GM19468 (cell line): ENCODE measurements at regions not wholly inside any gene's neighbourhood (a gene's known extent, or its start where the extent isn't known, plus 50 kb on each side); places are given as distances from the start of the nearest gene placed in this dataset.

Experiments
- ATAC-seq: cut with Tn5 transposase; IDR thresholded peaks from one replicate; pipeline ENCODE4 v1.9.1; 2021; ENCODE audit warnings: mild to moderate bottlenecking, moderate library complexity, moderate number of reproducible peaks; ENCODE audit not compliant: unreplicated experiment; ENCODE audit errors: extremely low read depth

DNA sequence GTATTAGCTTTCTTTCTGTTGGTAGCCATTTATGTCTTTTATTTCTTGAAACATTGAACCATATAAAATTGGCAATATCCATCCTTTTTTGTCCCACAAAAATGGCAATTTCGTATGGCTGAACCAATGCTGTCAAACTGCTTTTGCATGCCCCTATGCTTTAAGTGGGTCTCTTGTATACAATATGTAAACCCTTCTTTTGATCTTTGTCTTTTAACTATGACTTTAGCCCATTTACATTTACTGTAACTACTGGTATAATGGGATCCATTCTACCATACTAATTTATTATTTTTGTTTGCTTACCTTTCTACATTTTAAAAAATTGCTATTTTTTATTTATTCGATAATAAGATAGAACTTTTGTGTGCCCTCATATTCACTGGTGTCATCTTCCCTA, 93.4 kb downstream of the TENT4A start:
- no peak for ATAC-seq

DNA sequence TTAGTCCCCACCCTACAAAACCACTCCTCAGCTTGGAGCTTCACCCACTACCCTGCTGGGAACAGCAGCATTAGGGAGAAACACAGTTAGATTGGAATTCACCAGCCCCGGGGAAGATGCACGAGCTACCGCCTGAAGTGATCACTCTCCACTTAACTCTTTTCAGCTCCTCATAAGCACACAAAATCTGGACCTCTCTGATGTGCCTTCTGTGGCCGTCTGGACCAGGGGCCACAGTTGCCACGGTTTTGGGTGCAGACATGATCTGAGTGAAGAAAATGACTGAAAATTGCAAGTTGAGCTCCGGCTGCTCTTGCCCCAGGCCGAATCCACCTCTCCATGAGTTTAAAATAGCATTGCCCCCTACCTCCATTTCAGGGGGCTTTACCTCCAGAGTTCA, 95.2 kb downstream of the TENT4A start:
- no peak for ATAC-seq

DNA sequence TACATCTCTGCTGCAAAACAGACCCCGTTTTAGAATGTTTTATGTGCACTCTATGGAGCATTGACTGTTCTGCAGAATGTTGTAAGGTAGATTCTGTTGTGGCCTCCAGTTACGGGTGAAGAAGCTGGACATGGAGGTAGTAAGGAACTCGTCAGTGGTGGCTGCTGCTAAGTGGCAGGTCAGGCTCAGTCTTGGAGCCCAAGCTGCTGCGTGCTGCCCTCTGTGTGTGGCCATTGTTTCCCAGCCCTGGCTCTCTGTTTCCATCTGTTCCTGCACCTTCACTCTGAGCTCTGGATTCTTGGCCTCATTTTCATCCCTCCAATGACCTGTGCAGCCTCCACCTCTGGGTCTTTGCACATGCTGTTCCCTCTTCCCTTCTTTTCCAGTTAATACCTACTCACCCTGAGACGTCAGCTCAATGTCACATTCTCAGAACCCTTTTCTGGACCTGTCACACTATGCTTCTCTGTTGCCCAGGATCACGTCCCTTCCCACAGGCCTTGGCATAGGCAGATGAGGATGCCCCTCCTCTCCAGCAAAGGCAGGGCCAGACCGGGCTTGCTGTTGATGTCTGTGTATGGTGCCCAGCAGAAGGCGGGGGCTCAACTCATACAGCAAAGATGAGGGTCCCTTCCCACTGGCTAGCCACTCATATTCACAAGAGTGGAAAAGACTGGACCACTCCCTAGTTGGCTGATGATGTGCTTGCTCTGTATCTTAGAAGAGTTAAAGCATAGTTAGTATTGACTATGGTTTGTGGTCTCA, 97.6 kb downstream of the TENT4A start:
- ATAC-seq = no peak

DNA sequence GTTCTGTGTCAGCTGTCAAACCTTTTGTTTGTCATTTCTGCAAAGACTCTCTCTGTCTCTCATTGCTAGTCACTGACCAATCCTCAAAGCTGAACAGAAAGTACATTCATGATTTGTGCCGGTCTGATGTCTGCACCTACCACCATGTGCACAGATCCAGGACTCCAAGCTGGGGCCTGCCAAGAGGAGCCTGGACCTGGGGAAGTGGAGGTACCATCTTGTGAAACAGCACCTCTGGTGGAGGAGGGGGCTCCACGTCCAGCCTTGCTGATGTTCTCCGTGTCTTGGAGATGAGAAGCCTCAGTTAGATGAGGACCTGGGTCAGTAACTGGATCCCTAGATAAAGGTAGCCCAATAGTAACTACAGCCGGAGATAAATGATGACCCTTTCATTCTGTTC, 98.9 kb downstream of the TENT4A start:
- no peak for ATAC-seq

DNA sequence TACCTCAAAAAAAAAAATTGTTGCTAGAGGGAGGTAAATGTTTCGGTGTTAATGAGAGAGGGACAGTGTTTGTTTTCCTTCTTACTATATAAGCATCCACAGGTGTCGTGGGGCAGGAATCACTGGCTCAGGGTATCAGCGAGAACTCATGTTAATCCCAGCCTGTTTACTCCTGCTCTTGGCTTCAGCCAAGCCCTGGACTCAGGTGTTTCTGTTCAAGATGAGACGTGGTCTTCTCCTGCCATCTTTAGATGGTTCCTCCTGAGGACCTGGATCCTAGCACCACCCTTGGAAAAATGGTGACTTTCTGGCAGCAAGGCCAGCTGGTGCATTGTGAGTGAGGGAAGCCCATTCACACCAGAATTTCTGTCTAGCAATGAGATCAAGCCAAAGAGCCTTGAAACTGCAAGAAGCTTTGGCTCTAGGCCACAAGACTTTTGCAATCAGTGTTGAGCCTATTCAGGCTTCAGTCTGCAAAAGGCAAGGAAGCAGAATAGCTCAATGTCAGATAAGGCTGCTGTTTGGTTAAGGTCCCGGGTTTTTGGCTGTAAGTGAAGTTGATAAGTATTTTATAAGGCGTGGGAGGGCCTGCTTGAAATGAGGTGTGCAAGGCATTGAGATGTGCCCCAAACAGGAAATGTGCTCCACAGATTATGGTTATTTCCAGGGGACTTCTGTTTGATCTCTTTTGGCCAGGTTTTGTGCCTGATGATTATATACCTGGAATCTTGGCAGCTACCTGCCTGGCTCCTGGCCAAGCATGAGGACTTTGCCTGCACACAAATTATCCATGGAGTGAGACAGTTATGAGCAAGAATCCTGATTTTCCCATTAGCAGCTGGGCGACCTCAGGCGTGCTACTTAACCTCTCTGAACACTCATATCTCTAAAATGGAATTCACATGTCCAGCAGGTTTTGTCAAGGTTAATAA, 99.8 kb downstream of the TENT4A start:
- ATAC-seq = no peak

DNA sequence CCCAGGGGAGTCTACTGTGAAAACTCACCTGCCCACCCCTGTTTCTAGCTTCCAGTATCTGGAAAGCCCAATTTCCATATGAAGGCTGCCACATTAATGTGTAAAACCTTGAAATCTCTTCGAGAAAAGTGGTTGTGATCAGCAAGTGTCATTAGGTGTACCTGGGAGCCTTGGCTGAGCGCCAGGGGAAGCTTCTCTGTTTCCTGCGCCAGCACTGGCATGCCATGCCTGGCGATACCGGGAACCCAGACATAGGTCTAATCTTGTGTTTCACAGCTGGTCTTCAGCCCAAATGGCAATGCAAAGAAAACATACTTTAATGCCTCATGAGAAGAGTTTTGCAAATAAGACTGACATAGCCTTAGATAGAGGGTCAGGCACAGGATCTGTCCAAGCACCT, 101.6 kb downstream of the TENT4A start:
- ATAC-seq = no peak

DNA sequence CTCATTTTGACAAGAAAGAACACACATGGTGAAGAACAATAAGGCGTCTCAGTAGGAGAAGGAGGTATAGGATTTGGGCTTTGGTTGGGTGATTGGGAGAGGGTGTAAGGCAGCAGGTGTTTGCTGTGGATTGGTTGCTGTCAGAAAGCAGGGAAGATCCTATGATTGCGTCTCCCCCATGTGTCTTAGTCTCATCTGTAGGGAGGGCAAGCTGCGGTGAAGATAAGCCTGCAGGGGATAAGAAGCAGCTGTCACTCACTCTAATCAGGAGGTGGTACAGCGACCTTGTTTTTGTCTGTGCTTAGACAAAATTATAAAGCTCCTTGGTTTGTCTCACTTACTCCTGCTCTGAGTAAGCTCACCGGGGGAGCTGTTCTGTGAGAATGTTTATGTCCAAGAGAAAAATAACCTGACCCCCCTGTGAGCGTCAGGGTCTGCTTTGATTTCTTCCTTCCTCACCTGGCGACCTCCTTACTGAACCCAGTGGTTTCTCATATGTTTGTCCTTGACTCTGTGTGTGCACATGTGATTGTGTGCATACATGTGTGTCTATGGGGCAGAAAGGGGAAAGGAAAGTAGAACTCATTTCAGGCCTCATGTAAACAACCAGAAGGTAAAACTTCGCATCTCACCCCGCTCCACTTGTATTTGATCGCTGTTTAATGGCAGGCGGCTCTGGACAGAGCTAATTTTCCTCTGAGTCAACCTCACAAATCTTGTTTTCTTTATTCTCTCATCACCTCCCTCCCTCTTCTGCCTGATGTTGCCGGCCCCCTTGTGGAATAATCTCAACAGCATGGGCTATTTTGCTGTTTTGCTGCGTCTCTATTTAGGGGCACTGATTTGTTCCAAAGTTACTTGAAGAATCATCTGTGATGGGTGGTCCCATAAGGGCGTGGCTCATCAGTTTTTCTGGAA, 105.6 kb downstream of the TENT4A start:
- ATAC-seq = no peak

DNA sequence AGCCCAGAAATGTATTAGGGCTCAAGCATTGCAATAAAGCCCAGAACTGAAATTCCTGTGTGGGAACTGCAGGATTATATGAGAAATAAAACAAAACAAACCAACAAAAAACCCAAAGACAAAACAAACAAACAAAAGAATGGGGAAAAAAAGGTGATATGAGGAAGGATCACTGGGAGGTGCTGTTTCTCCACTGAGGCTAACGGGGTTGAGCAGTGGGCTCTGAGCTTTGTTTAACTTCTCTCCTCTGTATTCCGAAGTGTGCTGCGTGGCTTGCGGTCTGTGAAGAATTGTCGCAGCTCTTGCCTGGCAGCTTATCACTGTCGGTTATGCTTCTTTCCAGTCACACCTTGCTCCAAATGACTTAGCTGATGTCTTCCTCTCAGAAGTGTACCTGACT, 106.3 kb downstream of the TENT4A start:
- ATAC-seq = no peak

DNA sequence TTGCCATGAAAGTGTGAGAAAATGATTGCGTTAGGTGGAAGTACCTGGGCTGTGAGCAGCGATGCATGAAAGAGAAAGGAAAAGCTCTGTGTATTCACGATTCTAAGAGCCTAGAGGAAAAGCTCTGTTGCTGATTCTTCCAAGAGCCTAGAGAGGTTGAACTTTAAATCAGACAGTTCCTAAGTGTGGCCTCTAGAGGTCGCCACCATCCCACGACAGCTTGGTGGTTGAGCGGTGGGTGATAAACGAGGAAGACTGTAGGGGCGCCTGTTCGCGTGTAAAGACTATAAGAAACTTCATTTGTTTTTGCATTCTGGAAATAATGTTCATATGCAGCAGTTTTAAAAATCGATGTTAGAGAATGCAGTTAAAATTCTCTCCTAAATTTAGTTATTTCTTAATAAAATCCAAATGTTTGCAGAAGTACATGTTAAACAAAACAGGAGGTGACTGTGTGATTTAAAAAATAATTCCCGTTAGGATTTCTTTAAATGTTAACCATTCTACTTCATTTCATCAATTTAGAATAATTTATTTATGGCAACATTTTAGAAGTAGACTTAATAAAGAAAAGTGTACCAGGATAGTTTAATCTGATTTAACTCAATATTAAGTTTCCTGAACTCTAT, 107.7 kb downstream of the TENT4A start:
- ATAC-seq = no peak

DNA sequence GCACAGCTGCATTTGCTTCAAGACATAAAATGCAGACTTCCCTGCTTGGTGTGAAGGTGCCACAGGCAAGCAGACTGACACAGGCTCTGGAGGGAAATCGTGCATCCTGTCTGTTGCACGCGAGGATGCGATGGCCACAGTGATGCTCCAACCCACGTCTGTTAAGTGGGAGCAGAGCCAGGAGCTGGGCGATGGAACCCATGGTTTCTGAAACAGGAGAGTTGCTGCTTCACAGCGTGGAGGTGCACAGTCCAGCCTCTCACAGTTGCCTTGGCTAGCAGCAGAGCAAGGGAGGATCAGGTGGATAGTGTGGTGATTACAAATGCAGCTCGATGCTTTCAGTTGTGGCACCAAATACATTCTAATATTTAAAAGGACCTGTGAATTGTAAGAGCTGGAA, 108.8 kb downstream of the TENT4A start:
- ATAC-seq = no peak

DNA sequence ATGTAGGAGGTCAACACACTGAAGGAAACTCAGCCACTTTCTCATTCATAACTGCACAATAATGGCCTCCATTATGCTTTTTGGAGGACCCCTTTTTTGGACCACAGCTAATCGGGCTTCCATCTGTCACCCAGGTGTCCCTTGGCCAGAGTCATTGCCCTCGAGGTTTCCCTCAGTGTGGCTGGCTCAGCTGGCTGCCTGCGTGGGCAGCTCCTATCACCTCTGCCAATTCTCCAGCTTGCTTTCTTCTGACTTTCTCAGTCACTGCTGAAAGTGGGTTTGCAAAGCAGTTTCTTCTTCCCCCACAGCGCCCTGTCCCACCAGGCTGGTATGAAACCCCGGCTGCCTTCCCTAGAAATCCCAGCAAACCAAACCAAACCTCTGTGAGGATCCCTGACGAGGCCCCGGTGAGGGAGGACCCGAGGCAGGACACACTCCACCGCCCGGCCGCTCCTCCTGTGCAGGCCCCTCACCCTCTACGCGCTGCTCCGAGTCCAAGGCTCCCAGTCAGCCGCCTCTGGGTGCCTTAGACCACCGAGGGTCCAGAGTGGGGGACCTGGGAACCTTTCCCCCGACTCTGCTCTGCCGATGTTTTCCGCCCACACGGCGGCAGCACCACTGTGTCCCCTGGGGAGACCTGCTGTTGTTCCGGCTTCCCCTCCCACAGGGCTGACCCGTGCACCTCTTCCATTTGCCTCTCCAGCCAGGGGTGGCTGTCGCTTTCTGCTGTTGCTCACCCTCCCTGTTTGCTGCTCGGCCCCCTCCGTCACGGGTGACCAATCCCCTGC, 109.5 kb downstream of the TENT4A start:
- ATAC-seq = no peak

DNA sequence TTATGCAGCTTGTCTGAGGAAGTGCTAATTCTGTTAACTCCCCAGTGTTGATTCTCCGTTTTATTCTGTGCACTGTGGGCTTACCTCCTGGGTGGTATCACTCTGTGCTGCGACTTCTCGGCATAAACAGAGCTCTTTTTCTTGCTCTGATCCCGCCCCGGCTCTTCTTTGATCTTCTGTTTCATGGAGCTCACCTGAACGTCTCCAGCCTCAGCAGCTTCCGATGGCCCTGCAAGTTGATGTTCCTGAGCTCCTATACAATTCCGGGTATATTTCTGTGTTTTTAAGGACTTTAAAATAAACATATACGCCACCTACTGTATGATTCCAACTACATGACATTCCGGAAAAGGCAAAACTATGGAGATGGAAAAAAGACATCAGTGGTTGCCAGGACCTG, 110.8 kb downstream of the TENT4A start:
- ATAC-seq = no peak

DNA sequence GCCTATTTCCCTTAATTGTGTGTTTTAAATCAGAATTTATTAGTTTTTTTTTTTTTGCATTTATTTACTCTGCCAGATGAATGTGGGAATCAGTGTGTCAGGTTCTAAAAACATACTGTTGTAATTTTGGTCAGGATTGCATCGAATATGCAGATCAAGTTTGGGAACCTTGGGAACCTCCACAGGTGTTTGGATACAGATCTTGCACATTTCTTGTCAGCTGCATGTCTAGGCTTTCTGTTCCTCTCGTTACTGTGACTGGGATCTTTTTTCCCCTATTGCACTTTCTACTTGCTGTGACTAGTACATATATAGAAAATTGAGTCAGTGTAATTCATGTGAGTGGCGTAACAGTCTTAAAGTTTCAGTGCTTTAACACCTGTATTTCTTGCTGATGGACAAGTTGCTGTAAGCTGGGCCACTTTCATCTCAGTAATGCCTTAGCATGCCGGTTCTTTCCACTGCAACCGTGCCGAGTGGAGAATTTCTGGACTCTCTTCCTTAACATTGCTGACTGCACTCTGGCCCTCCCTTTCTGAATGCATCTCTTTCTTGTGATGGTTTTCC, 112.5 kb downstream of the TENT4A start:
- no peak for ATAC-seq

DNA sequence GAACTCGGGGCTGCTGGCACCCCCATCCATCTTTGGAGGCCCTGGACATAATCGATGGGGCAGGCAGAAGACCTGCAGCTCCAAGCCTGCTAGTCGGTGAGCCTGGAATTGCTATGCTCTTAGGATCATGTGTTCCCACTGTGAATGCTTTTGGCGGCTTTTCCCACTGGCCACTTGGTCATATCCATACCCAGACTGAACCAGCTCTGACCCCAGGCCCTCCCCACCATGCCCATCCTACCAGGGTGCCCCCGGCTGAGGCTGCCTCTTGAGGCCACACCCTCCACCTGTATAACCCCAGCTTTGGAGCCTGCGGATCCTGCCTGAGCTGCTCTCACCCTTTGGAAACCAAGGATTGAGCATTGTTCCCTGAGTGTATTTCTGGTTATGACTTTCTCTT, 113.5 kb downstream of the TENT4A start:
- ATAC-seq = no peak

DNA sequence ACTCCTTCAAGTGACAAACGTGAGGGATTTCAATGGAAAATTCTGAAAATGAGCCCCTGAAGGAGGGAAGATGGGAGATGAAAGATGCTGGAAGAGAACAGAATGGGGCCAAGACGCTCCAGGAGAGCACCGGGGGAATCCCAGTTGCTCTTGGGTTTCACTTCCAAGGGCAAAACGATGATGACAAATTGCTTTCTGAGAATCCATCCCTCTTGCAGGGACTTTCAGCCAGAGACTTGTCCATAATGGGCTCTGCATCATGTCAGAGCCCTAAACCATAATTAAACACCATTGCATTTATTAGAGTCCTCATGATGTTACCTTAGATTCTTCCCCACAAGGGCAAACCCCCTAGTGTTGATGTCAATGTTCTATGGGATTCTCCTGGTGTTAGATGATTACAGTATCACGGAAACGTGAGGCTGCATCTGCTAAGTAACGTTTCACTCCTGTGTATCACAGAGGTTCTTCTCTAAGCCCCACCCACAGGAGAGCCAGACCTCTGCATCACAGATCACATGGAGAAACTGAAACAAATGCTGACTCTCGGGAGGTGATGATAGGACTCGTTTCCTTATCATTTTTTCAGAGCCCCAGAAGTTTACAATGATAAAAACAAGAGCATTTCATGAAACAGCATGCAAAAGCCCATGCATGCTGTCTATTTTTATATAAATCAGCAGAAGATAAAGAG, 114.4 kb downstream of the TENT4A start:
- peak; percentile 63 for ATAC-seq

DNA sequence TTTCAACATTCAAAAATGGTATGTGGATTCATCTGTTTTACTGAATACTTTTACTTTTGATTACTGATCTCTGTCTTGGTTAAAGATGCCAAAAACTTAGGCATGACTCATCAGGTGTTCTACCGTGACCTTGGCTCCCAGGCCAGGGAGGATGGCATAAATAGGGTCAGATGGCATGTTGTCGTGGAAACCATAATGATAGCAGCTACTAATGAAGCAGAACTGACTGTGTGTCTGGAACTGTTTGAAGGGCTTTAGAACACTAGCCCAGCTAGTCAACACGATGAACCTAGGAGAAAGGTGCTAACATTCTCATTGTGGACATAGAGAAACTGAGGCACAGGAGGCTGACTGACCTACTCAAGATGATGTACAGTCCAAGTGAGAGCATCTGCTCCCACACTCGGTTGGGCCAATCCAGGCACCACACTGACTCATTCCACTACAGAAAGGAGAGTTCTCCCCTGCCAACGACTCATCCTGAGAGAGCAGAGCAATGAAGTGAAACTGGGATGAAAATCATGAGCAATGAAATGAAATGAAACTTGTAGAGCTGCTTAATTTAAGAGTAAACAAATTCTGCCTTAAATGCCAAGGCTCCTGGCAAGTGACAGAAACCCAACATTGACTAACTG, 116.0 kb downstream of the TENT4A start:
- ATAC-seq = peak; percentile 27

DNA sequence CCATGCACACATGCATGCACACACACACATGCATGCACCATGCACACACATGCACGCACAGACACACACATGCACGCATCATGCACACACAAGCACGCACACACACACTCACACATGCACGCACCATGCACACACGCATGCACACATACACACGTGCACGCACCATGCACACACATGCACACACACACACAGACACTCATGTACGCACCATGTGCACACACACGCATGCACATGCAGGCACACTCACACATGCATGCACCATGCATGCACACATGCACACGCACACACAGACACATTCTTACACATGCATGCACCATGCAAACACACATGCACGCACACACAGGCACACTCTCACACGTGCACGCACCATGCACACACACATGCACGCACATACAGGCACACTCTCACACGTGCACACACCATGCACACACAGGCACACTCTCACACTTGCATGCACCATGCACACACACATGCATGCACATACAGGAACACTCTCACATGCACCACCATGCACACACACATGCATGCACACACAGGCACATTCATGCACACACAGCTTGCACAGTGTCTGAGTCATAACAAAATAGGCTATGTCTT, 117.5 kb downstream of the TENT4A start:
- ATAC-seq = no peak
